Tongue (tissue), 1 donor: ENCODE measurements at regions not wholly inside any gene's neighbourhood (a gene's known extent, or its start where the extent isn't known, plus 50 kb on each side); places are given as distances from the start of the nearest gene placed in this dataset.

Experiments
- DNase-seq: peaks from one replicate; pipeline ENCODE4 v3.0.0-alpha.2; 2015

DNA sequence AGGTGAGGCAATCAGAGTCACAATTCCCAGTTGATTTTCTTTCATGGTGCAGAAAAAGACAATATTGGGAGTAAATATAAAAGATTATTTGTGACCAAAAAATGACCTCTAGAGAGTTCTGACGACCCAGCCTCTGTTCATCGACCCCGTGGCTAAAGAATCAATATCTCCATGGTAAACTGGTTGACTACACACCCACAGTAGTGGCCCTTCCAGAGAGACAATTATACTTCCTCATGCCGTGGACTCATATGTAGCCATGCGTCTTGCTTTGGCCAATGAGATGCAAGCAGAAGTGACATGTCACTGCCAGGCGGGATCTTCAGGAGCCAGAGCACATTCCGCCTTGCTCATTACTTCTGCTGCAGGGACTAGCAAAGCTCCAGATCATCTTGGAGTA is 163.3 kb upstream of the RAD23B start:
- DNase-seq, result no peak

DNA sequence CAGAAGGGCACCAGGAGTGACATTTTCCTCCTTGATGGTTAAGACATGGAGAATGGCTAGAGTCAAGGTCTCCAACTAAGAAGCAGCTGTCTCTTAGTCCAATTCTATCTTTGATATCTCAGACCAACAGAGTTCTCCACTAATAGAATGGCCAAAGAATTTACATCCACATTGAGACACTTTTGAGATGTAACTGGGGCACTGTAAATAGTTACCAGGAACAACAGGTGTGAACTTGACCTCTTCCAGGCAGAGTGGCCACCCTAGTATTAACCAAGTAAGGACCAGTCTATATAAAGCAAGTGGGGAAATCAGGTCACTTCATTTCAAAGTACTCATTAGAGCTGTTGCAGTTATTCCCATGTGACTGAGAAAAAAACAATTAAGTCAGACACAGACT is 159.7 kb upstream of the RAD23B start:
- DNase-seq, result no peak

DNA sequence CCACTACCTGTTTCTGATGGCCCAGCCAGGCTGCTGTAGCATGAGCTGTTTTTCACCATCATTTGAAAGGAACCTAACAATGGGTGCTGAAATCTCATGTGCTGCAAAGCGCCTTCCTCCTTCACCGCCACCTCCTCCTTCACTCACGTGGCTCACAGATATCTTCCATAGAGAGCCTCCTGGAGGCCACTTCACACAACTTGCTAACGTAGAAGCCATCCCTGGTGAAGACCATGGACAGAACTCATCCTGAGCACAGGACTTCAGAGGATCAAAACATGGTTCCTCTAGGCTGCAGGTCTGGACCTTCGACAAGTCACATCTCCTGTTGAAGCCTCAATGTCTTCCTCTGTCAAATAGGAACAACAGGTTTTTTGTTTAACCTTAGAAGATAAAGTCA is 155.5 kb upstream of the RAD23B start:
- no peak for DNase-seq

DNA sequence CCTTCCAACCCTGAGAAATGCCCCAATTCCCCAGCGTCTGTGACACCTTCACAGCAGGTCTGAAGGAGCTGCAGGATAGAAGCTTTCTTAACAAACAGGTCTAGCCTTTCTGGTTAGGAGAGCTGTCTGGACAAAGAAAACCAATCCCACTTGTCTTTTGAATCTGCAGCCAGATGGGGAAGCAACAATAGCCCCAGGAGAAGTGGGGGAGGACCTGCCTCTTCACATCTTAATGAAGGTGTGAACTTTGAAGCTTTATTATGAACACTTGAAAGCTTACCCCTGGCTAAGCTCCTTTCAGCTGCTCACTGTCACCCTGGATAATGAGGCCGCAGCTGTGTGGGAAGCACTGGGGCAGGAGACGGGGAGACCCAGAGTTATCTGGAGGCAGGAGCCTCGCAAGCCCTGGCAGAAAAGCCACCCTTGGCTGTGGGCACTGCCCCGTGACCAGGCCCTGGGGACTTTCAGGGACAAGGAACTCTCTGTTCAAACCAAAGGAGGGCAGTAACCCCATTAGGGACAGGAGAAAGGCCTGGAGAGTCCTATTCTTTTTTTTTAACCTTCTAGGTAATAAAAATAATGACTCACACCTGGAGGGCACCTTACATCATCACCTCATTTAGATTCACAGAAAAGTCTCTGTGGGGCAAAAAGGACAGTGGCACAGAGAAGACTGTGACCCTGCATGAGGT is 151.8 kb upstream of the RAD23B start:
- no peak for DNase-seq

DNA sequence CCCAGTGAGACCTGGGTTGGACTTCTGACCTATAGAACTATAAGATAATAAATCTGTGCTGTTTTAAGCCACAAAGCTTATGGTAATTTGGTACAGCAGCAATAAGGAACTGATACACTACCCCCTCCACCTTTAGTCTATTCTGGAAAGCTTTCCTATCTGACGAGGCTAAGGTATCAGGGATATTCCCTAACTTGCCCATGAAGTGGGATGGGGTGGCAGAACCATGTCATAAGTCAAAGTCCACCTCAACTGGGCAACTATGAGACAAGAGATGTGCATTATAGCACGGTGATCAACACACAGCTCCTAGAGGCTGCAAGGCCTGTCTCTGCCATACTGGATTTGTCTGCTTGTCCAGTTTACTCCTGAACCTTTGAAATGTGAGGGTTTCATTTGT is 146.8 kb upstream of the RAD23B start:
- DNase-seq, result no peak

DNA sequence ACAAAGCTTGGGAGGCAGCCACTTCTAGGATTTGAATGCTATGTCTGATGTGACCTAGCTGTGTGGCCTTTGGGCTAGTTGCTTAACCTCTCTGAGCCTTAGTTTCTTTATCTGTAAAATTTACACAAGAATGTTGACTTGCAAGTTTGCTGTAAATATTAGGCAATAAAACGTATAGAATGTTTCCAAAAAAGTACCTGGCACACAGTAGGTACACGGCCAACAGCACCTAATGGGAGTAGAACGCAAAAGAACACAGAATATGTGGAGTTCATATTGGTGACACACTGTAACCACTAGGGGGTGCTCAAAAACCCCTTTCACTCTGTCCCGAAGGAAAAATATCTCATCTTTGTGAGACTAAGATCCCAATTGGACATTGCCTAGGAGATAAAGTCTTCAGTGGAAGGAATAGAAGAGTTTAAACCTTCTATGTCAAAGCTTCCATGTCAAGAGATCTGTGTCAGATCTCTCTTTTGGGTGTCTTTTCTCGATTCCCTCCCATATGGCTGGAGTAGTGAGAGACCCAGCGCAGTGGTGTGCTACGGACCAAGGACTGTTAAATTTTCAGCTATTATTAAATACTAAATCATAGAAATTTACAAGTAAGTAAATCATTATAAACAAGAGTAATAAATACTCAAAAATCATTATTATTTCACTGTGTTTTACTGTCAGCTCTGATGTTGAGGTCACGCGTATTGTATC is 145.4 kb upstream of the RAD23B start:
- peak; percentile 32 for DNase-seq

DNA sequence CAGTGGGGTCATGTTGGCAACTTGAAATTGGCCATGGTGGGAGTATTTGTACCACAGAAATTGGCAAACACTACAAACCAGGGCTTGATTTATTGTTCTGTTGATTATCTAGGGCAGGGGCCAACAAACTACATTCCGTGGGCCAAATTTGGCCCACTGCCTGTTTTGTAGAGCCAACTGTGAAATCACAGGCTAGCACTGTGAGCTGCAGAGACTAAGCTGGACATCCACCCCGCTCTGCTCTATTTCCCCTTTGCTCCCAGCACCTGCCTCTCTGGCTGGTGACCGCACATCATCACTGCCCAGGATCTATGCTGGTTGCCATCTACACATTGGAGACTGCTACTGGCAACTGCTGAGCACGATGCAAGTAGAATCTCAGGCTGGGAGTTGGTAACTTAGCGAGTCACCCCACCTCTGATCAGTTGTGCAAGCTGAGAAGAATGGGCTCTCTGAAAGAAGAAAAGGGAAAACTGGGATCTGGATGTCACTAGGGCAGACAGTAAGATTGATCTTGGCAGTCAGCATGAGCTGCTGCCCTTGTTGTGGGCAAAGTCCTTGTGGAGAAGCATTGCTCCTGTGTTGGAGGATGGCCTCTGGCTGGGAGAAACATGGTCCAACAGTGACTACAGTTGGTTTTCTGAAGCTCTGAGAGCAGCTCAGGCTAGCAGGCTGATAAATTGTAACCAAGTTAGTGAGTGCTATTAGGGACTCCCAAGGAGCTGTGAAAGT is 144.7 kb upstream of the RAD23B start:
- DNase-seq, result peak; percentile 38

DNA sequence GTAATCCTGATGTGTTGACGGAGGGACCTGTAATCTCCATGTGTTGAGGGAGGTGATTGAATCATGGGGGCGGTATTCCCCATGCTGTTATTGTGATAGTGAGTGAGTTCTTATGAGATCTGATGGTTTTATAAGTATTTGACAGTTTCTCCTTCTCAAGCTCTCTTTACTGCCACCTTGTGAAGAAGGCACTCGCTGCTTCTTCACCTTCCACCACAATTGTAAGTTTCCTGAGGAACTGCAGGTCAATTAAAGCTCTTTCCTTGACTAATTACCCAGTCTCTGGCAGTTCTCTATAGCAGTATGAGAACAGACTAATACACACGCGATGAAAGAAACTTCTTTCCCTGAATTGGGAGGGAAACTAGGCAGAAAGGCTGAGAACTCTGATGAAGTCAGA is 141.1 kb upstream of the RAD23B start:
- no peak for DNase-seq

DNA sequence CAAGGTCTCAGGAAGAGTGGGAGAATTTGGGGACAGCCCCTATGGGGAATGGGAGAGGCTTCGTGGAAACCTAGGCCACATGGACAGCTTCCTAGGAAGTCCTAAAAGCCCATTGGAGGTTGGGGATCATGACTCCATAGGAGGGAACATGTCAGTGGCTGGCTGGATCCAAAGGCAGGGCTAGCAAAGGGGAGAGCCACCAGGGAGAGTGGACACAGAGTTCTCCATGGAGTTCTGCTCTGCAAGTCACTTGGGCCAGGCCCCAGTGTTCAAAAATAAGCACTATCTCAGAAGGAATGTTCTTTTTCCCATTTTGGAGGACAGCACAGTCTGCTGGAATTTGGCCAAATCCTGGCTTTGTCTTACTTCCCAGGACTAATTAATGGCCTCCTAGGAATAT is 140.6 kb upstream of the RAD23B start:
- no peak for DNase-seq

DNA sequence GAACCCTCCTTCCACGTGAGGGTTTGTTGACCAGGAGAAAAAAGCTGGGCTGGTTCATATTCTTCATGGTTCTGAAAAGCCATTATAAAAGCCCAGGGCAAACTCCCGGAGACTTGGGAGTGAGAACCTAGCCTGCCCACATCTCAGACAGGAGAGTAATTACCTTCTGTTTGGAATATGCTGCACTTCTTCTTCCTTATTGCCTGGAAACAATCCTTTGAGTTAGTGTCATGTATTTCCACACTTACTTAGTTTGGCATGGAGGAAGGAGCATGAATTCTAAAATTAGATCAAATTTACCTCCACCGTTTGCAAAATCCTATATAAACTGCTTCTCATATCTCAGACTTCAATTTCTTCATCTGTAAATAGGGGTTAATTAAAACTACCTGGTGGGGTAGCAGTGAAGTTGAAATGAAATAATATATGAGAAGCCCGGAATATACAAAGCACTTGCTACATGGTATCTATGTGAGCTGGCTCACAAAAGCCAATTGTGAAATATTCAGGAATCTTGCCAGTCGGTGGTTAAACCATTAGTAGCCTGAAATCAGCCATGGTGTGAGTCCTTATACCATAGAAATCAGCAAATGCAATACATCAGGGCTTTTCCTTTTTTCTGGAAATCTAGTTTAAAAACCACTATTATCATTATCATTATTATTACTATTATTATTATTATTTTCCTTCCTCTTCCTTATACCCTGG is 140.0 kb upstream of the RAD23B start:
- no peak for DNase-seq

DNA sequence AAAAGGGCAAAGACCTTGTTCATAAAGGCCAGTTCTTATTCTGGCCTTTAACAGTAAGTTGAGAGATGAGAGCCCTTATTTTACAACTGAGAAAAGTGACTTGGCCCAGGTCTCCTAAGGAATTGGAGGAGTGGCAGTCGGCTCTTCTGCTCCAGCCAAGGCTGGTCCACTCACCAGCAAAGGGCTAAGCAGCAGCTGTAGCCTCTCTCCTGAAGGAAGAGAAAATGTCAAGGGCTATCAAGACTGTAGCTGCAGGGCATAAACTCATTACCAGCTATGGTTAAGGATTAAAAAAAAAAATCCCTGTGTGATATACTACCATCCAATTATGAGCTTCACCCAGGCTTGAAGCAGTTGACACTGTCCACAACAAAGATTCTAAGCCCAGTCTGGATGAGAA is 138.6 kb upstream of the RAD23B start:
- no peak for DNase-seq

DNA sequence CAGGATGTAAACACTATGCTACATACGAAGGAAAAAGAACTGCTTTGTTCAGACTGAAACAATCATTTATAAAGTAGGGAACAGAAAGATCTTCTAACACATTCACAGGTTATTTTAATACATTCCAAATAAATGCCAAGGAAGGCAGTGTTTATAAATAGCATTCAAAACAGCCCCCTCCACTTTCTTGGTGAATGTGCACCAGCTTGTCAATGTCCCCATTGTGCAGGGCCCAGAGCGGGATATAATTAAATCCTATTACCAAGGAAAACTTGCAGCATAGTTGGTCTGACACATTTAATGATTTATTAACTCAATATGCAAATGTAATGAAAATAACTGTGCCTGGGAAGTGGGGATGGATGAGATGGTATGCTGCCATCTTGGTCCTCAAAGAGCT is 135.9 kb upstream of the RAD23B start:
- DNase-seq, result no peak

DNA sequence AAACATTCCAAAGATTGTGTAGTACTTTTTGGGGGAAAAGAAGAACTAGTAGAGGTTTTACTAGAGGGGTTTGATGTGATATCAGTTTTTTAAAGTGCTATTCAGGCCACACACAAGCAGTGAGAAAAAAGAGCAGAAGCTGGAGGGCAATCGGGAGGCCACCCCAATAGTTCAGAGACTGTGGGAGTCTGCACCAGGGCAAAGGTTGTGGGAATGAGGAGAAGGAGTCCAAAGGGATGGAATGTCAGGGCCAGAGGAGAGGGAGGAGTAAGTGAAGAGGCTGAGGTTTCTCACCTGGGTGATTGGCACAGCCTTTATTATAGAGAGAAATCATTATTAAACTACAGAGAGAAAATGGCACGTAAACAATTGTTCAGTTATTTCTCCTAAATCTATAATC is 134.9 kb upstream of the RAD23B start:
- no peak for DNase-seq

DNA sequence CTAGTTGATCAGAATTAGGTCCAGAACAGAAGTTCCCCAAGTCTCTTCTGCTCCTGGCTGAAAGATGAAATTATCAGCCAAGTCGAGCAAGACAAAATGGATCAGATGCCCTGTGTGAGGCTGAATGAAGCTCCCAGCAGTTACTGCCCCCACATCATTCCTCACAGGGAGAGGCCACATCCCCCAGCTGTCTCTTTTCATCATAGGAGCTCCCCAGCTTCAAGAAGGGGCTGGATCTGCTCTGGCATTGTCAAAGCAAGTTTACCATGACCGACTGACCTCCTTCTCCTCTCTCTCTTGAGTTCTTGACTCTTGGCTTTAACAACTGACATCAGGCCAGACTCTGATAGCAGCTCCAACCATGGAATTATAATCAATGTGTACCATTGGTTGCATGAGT is 133.3 kb upstream of the RAD23B start:
- peak; percentile 49 for DNase-seq

DNA sequence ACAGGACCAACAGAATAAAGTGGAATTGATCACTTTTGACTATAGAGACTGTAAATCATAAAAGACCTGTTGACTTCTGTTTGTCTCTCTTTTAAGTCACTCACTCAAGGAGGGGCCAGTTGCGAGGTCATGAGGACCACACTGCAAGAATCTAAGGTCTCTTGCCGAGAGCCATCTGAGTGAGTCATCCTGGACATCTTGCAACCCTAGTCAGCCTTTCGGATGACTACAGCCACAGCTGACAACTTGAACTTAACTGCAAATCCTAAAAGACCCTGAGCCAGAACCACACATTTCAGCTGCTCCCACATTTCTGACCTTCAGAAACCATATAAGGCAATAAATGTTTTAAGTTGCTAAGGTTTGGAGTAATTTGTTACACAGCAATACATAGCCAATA is 129.7 kb upstream of the RAD23B start:
- no peak for DNase-seq

DNA sequence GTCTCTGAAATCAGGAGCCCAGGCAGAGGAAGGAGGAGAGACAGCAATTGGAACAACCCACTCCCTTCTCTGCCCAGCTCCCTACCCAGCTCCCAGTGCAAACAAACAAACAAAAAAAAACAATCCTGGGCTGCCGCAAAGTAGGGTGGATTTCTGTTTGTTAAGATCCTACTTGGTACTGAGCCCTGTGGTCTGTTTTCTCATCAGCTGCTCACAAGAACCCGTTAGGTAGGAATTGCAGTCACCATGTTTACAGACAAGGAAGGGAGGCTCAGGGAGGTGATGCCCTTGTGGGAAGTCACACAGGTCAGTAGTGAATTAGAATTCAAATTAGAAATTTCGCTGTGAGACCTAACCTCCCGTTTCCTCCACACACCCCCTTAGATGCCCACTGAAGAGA is 128.8 kb upstream of the RAD23B start:
- DNase-seq, result no peak

DNA sequence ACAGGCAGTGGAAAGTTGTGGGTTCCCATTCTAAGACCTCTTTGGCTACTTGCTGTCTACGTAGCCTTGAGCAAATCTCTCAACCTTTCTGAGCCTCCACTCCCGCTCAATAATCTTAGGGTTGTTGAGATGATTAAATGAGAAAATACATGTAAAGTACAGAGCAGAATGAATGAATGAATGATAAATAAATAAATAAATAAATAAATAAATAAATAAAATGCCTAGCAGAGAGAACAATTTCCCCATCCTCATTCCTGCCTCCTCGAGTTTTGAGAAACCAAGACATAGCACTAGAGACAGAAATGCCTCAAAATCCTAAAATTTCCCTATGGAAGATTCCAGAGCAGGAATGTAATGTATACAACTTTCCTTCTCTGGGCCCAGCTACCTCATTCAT is 128.3 kb upstream of the RAD23B start:
- DNase-seq, result no peak

DNA sequence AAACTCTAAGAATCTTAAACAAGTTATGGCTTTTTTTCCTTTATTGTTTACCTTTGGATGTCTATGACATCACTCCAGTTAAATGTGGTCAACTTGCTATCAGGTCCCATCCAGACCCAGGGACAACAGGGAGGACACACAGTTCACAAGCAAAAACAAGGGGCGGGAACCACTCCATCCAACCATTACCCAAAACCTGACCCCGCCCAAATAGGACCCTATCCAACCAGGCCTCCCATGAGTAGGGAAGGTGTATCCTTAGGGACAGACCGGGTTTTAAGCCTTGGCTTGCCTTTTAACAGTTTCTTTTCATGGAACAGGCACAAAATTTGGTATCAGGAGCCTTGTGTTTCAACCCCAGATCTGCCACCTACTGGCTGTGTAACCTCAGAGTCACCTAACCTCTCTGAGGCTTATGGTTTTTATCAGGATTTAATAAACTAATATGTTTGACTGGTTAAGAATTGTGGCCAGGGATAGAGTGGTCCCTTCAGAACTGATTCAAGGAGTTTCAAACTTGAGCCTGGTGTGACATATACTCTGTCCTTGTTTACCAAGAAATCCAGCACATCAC is 127.7 kb upstream of the RAD23B start:
- no peak for DNase-seq

DNA sequence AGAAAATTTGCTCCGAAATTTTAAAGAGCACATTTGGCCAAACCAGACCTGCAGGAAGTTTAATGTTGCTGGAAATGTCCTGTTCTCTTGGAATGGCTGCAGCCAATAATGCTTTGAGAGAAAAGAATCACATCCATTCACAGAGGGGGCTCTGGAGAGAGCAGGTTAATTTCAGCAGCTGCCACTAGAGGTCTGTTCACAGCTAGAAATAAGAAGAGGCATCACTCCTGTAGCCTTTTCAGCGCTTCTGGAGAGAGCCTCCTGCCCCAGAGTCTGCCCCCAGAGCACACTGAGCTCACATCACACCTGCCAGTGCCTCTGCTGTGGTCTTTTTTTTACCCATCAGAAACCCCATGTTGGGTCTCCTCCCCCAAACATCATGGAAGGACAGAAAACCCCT is 124.8 kb upstream of the RAD23B start:
- peak; percentile 57 for DNase-seq

DNA sequence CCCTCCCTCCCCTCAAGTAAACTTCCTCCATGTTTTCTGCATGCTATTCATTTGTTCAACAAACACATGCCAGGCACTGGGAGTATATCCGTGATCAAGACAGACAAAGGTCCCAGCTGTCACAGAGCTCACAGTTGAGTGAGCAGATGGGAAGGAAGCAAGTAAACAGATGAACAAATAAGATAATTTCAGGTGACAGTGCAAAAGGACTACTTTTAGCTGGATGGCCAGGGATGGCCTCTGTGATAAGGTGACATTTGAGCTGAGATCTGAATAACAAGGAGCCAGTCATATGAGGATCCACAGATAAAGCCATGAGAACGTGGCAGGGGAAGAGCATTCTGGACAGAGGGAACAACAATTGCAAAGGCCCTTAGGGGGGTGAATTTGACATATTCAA is 121.7 kb upstream of the RAD23B start:
- DNase-seq, result no peak

DNA sequence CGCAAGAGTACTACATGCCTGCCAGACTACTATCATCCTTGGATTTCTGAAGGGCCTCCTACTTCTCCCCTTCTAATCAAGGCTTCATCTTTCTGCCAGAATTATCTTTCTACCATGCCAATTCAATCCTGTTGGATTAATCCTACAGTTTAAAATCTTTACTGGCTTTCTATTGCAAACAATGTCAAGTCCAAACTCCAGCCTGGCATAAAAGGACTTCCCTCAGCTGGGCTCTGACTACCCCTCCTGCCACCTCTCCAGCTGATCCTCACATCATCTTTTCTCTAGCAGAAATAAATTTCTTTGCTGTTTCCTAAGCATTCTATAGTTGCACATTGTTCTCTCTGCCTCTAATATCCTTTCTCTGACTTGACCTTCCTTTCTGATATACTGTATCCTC is 119.7 kb upstream of the RAD23B start:
- no peak for DNase-seq

DNA sequence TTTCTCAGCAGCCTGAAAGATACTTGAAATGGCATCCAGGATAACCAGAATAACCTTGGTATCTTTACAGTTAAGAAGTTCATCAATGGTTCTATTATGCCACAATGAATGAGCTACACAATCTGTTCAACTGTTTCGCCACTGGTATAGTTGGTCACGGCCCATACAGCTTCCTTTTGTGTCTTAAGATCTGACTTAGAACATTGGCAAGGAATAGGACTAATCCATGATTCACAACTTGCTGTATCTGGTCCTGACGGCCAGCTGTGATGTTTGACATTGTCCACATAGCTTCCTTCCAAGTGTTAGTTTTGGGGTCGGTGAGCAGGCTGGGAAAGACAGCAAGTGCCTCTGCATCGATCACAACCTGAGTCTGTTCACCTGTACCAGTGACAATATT is 113.3 kb upstream of the RAD23B start:
- DNase-seq, result no peak

DNA sequence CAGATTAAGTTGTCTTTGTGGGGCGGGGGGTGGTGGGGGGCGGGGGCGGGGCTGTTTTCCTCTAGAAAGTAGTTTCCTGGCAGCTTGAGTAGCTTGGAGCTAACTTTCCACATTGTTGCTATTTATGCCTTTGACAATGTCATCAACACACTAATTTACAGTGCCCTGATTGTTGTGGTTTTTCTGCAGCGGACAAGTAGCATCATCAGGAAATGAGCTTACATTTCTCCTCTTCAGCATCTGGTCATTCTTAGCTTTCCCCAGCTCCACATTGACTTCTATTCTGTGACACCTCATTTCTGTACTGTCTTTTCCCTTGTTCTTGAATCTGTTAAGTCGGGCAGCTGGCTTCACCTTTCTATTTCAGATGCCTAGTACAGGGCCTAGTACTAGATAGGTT is 112.3 kb upstream of the RAD23B start:
- no peak for DNase-seq
